ENCODE measurements at regions not wholly inside any gene's neighbourhood (a gene's known extent, or its start where the extent isn't known, plus 50 kb on each side); places are given as distances from the start of the nearest gene placed in this dataset.
"Not testable (repeated sequence)": the region's sequence is repeated elsewhere in the genome, so short reads cannot be mapped to it uniquely, and the experiment has no call there.

DNA sequence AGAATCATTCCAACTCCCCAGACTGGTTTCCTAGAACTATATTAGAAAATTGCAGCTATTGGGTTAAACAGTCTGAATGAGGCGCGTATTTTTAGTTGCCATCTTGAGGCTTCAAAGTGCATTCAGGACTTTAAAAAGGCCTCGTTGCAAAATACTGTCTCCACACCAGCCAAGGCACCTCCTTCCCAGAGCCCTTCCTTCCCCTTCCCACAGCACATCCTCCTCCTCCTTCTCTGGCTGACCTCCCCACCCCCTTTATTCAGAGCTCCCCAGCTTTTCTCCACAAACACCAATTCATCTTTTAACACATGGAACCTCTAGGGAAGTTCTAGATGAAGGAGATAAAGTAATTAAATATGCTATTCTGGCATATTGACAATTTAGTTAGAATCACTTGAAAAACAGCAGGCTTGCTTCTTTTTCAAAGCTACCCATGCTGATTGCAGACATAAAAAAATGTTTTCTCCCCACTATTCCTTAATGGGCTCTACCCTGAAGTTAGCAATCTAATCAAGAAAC, 90.3 kb downstream of the RTP5 start:
- DNase-seq = no peak

- DNase-seq = no peak
Observed at GRCh38 chr2:241961454-241961853, 91.9 kb downstream of the RTP5 start.

DNA sequence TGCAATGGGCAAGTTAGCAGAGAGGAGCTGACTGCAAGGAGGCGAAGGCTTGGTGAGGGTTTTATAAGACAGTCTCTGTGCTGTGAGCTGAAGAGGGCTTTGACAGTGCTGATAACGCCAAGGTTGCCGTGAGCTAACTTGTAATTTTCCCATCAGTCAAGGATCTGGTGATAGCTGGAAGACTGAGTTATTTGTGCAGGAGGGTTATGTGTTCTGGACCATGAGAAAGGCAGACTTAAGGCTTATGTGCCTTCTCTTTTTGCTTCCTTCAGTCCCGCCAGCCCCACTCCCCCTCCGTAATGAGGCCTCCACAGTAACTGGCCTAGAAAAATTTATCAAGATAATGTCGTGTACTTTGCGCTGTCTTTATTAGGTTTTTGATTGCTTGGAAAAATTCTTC, 94.6 kb downstream of the RTP5 start:
- no peak for DNase-seq

DNA sequence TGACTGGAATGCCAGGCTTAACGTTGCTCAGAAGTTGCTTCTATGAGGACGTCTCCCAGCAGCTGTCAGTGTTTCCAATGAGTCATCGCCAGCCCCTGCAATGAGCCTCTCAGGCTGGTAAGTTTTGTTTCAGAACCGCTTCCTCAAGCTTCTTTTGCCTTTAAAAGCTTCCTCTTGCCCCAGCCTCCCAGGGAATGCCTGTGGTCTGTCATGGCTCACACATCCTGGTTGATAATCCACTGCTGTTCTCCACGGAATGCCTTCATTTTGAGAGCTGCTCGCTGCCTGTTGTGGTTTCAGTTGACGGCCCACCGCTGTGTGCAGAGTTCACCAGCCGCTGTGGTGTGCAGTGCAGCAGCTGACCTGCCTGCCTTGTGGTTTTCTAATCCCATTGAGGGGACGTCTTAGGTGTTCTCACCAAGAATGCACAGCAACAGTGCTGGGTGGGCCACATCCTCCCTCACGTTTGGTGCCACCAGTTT, 96.4 kb downstream of the RTP5 start:
- peak; percentile 79 for DNase-seq

- DNase-seq = no peak
Observed at GRCh38 chr2:241966647-241967466, 97.3 kb downstream of the RTP5 start.

GRCh38 chr2:241967467-241968144, 98.1 kb downstream of the RTP5 start:
- no peak for DNase-seq

DNA sequence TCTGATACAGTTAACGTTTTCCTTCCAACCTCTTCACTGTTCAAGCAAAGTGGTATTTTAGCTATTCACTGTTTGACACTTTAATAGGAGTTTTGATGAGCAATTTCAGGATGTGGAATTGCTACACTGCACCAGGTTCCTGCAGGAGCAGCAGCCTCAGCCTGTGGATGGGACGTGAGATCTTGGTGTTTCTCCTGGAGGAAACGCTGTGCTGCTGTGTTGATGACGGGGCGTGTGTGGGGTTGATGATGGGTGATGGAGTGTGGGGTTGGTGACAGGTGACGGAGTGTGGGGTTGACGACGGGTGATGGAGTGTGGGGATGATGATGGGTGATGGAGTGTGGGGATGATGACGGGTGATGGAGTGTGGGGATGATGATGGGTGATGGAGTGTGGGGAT, 98.9 kb downstream of the RTP5 start:
- DNase-seq = no peak

DNA sequence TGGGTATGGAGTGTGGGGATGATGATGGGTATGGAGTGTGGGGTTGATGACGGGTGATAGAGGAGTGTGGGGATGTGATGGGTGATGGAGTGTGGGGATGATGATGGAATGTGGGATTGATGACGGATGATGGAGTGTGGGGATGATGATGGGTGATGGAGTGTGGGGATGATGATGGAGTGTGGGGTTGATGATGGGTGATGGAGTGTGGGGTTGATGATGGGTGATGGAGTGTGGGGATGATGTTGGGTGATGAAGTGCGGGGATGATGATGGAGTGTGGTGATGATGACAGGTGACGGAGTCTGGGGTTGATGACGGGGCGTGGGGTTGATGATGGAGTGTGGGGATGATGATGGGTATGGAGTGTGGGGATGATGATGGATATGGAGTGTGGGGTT, 99.7 kb downstream of the RTP5 start:
- not testable (repeated sequence) for DNase-seq

DNA sequence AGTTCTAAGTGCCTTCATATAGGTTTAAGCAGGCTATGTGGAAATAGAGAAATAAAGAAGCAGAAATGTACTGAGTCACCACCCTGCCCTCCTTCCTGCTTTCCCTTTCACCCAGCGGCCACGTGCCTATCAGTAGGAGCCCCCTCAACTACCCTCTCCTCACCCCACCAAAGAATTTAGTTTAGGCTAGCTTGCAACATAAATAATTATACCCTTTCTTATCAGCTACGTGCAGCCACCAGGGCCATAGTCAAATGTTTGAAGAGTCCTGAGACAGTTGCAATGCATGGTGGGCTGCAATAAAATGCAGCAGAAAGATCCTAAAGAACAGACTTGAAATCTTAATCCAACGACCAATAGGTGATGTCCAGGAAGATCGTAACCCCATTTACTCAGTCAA, 101.2 kb downstream of the RTP5 start:
- DNase-seq = no peak

- DNase-seq = no peak
Observed at GRCh38 chr2:241974096-241974495, 104.6 kb downstream of the RTP5 start.

- DNase-seq = no peak
Observed at GRCh38 chr2:241974851-241975592, 105.5 kb downstream of the RTP5 start.

- no peak for DNase-seq
Observed at GRCh38 chr2:241975593-241976284, 106.2 kb downstream of the RTP5 start.

DNA sequence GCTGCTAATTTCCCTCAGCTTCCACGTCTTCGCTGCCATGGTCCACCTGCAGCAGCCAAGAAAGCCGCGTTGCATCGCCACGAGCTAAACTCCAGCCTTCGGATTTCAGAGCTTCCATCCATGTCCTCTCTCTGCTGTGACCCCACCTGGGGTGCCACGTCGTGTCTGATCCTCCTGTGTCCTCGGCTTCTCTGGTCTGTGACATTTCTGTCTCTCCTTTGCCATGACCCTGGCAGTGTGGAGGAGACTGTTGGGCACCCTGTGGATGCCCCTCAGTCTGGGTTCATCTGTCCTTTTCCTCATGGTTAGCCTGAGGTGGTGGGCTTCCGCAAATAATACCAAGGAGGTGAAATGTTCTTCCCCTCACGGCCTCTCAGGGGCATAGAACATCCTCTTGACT, 106.8 kb downstream of the RTP5 start:
- DNase-seq = no peak

DNA sequence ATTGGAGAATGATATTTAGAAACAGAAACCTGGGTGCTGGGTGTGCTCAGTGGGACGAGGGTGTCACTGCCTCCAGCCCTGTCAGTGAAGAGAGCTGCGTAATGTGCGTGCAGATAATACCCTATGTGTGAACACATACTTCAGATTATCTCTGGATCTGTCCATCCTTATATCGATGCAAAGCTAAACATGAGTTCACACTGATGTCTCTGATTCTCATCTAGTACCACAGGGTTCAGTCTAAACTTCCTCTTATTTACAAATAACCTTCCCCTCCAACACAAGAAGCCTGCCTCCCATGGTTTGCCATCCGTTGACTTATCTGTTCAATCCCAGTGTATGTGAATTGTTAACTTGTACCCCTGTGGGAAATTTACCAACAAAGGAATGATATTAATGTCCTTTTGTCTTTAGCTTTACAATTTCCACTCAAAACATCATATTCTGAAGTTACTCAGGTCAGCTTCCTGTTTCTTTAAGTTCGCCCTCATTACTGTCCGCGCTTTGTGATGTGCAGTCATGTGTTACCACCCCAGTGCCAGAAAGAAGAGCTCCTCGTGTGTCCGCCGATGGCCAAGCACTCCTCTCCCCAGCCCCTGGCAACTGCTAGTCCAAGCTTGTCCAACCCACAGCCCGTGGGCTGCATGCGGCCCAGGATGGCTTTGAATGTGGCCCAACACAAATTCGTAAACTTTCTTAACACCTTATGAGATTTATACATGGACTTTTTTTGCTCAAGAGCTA, 108.2 kb downstream of the RTP5 start:
- DNase-seq = no peak

GRCh38 chr2:241978670-241979069, 109.1 kb downstream of the RTP5 start:
- DNase-seq = no peak

- no peak for DNase-seq
Observed at GRCh38 chr2:241980193-241980592, 110.7 kb downstream of the RTP5 start.

DNA sequence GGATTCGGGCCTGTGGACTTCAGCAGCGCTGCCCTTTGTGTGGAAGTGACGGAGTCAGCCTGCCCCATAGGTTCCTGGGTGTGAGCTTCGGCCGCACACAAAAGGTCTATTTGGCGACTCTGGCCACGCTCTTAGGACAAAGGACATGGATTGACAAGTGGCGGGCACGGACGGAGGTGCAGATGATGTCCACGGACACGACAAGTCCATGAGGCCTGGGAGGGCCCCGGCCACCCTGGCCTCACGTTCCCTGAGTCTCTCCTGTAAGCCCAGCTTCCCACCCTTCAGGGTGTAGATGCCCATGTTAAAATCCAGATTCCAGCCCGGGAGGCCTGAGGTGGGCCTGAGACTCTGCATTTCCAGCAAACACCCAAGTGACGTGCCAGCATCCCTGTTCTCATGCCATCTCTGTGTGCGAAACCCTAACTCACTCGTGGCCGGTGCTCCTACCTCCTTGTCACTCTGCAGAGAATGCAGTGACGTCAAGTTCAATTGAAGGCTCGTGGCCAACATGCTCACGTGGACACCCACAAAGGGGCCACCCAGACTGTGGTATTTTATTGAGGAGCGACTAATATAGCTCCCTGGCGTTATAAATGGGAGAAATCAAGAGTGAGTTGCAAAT, 111.7 kb downstream of the RTP5 start:
- DNase-seq = no peak

DNA sequence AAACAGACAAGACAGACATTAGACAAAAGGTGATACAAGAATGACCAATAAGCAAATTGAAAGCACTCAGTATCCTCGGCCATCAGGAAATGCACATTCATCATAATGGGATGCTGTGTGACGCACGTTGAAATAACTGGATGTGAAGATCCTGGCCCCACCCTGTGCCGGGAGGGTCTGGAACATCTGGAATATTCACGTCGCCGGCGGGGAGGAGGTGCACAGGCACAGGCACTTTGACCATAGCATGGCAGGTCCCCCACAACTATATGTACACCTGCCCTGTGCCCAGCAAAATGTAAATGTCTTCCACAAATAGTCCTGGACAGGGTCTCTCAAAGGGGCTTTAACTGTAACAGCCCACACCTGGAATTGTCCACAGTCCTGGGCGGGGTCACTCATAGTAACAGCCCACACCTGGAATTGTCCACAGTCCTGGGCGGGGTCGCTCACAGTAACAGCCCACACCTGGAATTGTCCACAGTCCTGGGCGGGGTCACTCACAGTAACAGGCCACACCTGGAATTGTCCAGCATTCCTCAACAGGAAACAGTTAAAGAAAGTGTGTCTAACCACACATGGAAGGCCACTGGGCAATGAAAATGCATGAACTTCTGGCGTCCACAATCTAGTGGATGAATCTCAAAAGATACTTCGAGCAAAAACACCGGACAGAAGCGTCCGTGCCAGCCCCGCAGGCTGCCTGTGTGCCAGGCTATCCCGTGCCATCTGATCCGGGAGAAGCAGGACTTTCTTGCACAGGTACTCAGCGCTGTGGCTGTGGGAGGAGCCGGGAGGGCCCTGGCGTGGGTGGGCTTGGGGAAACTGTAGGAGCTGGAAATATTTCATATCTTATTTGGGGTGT, 113.4 kb downstream of the RTP5 start:
- no peak for DNase-seq

DNA sequence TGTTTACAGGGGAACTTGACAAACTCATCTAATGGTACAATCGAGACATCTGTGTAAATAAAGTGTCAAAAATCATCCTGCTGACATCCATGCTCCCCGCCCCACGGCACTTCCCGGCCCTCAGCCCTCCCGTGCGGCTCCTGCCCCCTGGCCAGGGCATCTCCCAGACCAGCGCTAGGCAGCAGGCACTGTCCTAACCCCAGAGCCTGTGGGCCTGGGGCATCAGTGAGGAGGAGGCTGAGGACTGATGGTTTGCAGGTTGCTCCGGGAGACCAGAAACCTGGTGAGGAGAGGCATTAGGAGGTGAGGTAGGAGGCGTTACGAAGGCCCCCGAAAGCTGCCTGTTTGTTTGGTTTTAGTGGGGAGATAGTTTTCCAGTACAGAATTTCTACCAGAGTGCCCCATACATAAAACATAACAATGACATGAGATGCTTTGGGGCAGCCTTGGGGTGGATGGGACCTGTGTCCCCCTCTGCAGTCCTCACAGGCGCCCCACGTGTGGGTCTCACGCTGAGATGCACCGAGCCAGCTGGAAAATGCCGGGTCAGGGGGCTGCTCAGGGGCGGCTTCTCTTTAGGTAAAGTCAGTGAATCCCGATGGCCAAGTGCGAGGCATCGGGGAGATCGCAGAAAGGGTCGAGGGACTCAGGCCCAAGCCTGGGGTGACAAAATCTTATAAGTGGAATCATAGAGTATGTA, 114.2 kb downstream of the RTP5 start:
- DNase-seq = peak; percentile 16

GRCh38 chr2:241984271-241984655, 114.7 kb downstream of the RTP5 start:
- DNase-seq = peak; percentile 21
